WERI-Rb-1 (cell line): ENCODE measurements at regions not wholly inside any gene's neighbourhood (a gene's known extent, or its start where the extent isn't known, plus 50 kb on each side); places are given as distances from the start of the nearest gene placed in this dataset.

Experiments used
- DNase-seq: peaks from one replicate; pipeline ENCODE4 v3.0.0-alpha.2; 2020
- H3K27ac ChIP-seq: fragments of 250-450 bp; sonication (Bioruptor Pico); 2 replicates; pipeline ENCODE4 v1.5.1; 2020; ENCODE audit warnings: mild to moderate bottlenecking, moderate library complexity
- H3K27me3 ChIP-seq: fragments of 250-450 bp; sonication (Bioruptor Pico); 2 replicates; pipeline ENCODE4 v1.5.1; 2021; ENCODE audit warnings: mild to moderate bottlenecking, low read depth, moderate library complexity; ENCODE audit not compliant: insufficient read depth, severe bottlenecking
- H3K36me3 ChIP-seq: fragments of 250-450 bp; sonication (Bioruptor Pico); 2 replicates; pipeline ENCODE4 v1.5.1; 2020; ENCODE audit warnings: mild to moderate bottlenecking, moderate library complexity
- H3K4me3 ChIP-seq: 2 replicates; pipeline ENCODE4 v1.5.1; 2011; ENCODE audit warnings: low read depth, mild to moderate bottlenecking, control low read depth, low read length
- H3K9me3 ChIP-seq: fragments of 250-450 bp; sonication (Bioruptor Pico); 2 replicates; pipeline ENCODE4 v1.5.1; 2021; ENCODE audit warnings: mild to moderate bottlenecking, moderate library complexity; ENCODE audit not compliant: severe bottlenecking
- CTCF ChIP-seq: IDR thresholded peaks from 2 replicates; pipeline ENCODE4 v1.5.1; 2011; ENCODE audit warnings: low read depth, mild to moderate bottlenecking, control low read depth, inconsistent platforms, low read length

- H3K27me3 ChIP-seq: no peaks in the 10 kb centered on the region
These were observed 203.9 kb downstream of the C9orf50 start for GRCh38 chr9:129416821-129417539.

GRCh38 chr9:129415942-129416651 is 204.8 kb downstream of the C9orf50 start:
- Histone ChIP-seq H3K4me3 (peak overlapping the region; percentile 4), H3K36me3 (no peaks in the 10 kb centered on the region), H3K9me3 (no peaks in the 10 kb centered on the region), H3K27me3 (no peaks in the 10 kb centered on the region), H3K27ac (peak overlapping the region; percentile 99)
- TF ChIP-seq CTCF: no peak
- DNase-seq: peak; percentile 99

More at GRCh38 chr9:129416821-129417539, 203.9 kb downstream of the C9orf50 start:
- H3K36me3 ChIP-seq: no peaks in the 10 kb centered on the region
- H3K4me3 ChIP-seq: peak overlapping the region; percentile 4
- no peak for TF ChIP-seq CTCF
- DNase-seq: peak; percentile 91
- peak overlapping the region; percentile 99 for H3K27ac ChIP-seq
- no peaks in the 10 kb centered on the region for H3K9me3 ChIP-seq

- no peak for DNase-seq
- peak overlapping the region; percentile 99 for H3K27ac ChIP-seq
- no peak for TF ChIP-seq CTCF
- H3K27me3 ChIP-seq: no peaks in the 10 kb centered on the region
- no peak overlapping the region for H3K4me3 ChIP-seq
- H3K9me3 ChIP-seq: peaks cover 3% of the 10 kb centered on the region
- no peaks in the 10 kb centered on the region for H3K36me3 ChIP-seq
These were observed 205.6 kb downstream of the C9orf50 start for GRCh38 chr9:129414993-129415941.

- H3K36me3 ChIP-seq: no peaks in the 10 kb centered on the region
- H3K27ac ChIP-seq: peak overlapping the region; percentile 99
- H3K4me3 ChIP-seq: peak overlapping the region; percentile 58
- DNase-seq: peak; percentile 71
- peaks cover 3% of the 10 kb centered on the region for H3K9me3 ChIP-seq
- TF ChIP-seq CTCF: no peak
- H3K27me3 ChIP-seq: no peaks in the 10 kb centered on the region
These were observed 206.4 kb downstream of the C9orf50 start for GRCh38 chr9:129414377-129414992.
